Subcutaneous abdominal adipose tissue (tissue), 5 donors: ENCODE measurements at regions not wholly inside any gene's neighbourhood (a gene's known extent, or its start where the extent isn't known, plus 50 kb on each side); places are given as distances from the start of the nearest gene placed in this dataset.
"Not testable (repeated sequence)": the region's sequence is repeated elsewhere in the genome, so short reads cannot be mapped to it uniquely, and the experiment has no call there.

Experiments used
- H3K27ac ChIP-seq: one replicate; pipeline ENCODE4 v1.7.0; 2013; ENCODE audit warnings: low read depth, mild to moderate bottlenecking, inconsistent platforms, low read length, moderate library complexity
- H3K27me3 ChIP-seq, 5 donors: one replicate each; pipeline ENCODE4 v1.7.0; 2013; ENCODE audit warnings: low read length in 5 of 5, inconsistent platforms in 1 of 5; ENCODE audit not compliant: control insufficient read depth in 5 of 5, insufficient read depth in 4 of 5
- H3K36me3 ChIP-seq, 5 donors: one replicate each; pipeline ENCODE4 v1.7.0; 2013; ENCODE audit warnings: low read length in 5 of 5; ENCODE audit not compliant: control insufficient read depth in 5 of 5, insufficient read depth in 5 of 5
- H3K4me1 ChIP-seq, 5 donors: one replicate each; pipeline ENCODE4 v1.7.0; 2013; ENCODE audit warnings: low read length in 5 of 5, mild to moderate bottlenecking in 3 of 5, moderate library complexity in 1 of 5; ENCODE audit not compliant: control insufficient read depth in 5 of 5, insufficient read depth in 5 of 5
- H3K4me3 ChIP-seq, 5 donors: one replicate each; pipeline ENCODE4 v1.7.0; 2013; ENCODE audit warnings: low read length in 5 of 5, low read depth in 1 of 5
- H3K9ac ChIP-seq, 5 donors: one replicate each; pipeline ENCODE4 v1.7.0; 2013; ENCODE audit warnings: low read length in 5 of 5, mild to moderate bottlenecking in 4 of 5, moderate library complexity in 3 of 5
- H3K9me3 ChIP-seq, 5 donors: one replicate each; pipeline ENCODE4 v1.7.0; 2013; ENCODE audit warnings: low read length in 5 of 5; ENCODE audit not compliant: control insufficient read depth in 5 of 5
- donor health status: healthy.
- donor health status: healthy.
- donor health status: healthy.
- donor health status: healthy.
- donor health status: healthy.

DNA sequence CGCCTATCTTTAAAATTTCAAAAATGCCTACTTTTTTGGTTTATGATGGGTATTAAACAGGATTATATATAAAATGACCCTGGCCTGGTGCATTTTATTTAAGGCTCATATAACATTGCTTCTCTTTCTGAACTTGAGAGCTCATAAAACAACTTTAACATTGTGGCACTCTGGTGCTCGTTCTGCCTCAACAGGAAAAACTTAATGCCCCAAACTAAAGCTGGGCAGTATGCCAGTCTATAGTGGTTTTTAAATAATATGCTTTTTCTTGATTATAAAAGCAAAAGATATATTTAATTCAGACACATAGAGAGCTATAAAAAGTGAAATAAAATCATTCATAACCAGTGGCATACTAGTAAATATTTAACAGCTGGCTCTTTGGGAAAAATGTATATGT lies 269.3 kb upstream of the GULP1 start:
- no peaks in the 10 kb centered on the region for H3K36me3 ChIP-seq
- H3K27ac ChIP-seq: no peak overlapping the region
- H3K9ac ChIP-seq: no peak overlapping the region
- peaks cover 0 to 5% (median 0%) of the 10 kb centered on the region in 5 donors for H3K9me3 ChIP-seq
- no peaks in the 10 kb centered on the region for H3K27me3 ChIP-seq
- no peak overlapping the region for H3K4me3 ChIP-seq
- H3K4me1 ChIP-seq: no peaks in the 10 kb centered on the region

DNA sequence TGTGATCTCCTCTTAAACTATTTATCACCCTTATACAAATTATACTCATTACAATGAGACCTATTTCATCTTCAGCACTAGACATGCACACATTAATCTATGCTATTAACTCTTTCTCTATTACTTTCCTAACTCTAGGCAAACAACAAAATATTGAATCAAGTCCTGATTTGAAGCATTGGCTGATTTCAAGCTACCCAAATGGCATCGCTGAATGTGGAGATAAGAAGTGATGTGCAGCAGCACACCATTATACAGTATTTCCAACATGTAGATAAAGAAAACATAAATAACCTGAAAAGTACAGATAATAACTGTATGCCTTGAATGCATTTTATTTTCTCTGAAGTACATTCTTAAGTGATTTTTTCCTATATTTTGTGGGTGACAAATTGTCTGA lies 268.6 kb upstream of the GULP1 start:
- Histone ChIP-seq H3K27ac (no peak overlapping the region), H3K9me3 (peaks cover 0 to 5% (median 0%) of the 10 kb centered on the region in 5 donors), H3K4me1 (no peaks in the 10 kb centered on the region), H3K4me3 (no peak overlapping the region), H3K9ac (no peak overlapping the region), H3K27me3 (no peaks in the 10 kb centered on the region), H3K36me3 (no peaks in the 10 kb centered on the region)

DNA sequence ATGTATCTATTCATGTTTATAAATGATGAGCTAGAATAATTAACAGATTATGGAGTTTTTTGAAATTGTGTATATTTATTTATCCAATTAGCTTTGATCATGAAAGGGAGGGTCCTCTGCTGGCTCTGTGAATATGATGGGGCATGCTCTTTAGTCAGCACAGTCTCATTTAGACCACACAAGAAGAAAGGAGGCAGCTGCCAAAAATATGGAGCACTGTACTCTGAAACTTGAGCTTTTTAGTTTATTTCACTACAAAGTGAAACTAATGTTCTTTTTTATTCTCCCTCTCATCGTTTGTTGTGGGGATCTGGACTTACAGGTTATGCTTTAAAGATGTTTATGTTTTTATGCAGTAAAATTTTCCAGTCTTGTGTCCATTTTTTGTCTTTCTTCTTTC lies 266.9 kb upstream of the GULP1 start:
- Histone ChIP-seq H3K27me3 (no peaks in the 10 kb centered on the region), H3K4me1 (no peaks in the 10 kb centered on the region), H3K4me3 (no peak overlapping the region), H3K36me3 (no peaks in the 10 kb centered on the region), H3K27ac (no peak overlapping the region), H3K9ac (no peak overlapping the region), H3K9me3 (peaks cover 0 to 5% (median 0%) of the 10 kb centered on the region in 5 donors)

DNA sequence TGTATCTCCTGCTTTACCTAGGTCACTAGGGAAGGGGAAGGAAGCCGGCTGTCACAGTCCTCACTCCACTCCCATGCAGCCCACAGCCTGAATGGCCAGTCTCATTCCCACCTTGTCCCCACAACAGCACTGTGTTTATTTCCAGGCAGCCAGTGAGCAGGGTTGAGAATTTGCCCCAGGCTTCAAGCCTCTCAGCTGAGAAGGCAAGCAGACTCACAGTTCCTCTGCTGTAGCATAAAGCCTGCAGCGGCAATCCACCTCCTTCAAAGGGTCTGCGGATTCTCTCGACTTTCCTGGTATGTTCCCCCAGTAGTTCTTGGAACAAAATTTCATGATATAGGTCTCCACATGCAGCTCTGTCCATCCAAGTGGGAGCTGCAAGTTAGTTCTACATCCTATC lies 262.9 kb upstream of the GULP1 start:
- no peak overlapping the region for H3K4me3 ChIP-seq
- H3K27me3 ChIP-seq: no peaks in the 10 kb centered on the region
- no peaks in the 10 kb centered on the region for H3K36me3 ChIP-seq
- no peaks in the 10 kb centered on the region for H3K9me3 ChIP-seq
- no peak overlapping the region for H3K27ac ChIP-seq
- no peak overlapping the region for H3K9ac ChIP-seq
- no peaks in the 10 kb centered on the region for H3K4me1 ChIP-seq

DNA sequence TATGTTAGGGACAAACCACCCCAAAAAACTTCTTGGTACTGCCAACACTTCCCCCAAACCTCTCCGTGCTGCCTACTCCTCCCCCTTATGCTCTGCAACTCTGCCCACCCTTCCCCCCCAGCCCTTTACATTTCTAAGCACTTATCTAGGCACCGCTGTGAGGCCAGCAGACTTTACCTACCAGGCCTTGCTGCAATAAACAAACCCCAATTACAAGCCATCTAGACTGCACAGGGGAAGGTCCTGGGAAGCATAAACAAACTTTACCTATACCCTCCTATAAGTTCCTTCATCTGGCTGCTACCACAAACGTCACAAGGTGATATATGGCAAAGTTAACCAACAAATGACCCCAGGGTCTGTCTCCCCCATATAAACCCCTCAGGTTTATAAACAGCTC lies 259.4 kb upstream of the GULP1 start:
- no peaks in the 10 kb centered on the region for H3K9me3 ChIP-seq
- no peaks in the 10 kb centered on the region for H3K27me3 ChIP-seq
- no peak overlapping the region for H3K9ac ChIP-seq
- H3K4me3 ChIP-seq: no peak overlapping the region
- no peaks in the 10 kb centered on the region for H3K36me3 ChIP-seq
- H3K27ac ChIP-seq: no peak overlapping the region
- H3K4me1 ChIP-seq: no peaks in the 10 kb centered on the region

DNA sequence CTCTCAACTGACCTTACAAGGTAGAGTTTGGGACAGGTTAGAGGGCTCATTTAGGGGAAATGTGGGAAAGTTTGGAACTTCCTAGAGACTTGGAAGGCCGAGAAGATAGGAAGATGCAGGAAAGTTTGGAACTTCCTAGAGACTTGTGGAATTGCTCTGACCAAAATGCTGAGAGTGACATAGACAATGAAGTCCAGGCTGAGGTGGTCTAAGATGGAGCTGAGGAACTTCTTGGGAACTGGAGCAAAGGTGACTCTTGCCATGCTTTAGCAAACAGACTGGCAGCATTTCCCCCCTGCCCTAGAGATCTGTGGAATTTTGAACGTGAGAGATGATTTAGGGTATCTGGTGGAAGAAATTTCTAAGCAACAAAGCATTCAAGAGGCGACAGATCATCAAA lies 258.9 kb upstream of the GULP1 start:
- H3K4me3 ChIP-seq: no peak overlapping the region
- no peaks in the 10 kb centered on the region for H3K36me3 ChIP-seq
- H3K27ac ChIP-seq: no peak overlapping the region

DNA sequence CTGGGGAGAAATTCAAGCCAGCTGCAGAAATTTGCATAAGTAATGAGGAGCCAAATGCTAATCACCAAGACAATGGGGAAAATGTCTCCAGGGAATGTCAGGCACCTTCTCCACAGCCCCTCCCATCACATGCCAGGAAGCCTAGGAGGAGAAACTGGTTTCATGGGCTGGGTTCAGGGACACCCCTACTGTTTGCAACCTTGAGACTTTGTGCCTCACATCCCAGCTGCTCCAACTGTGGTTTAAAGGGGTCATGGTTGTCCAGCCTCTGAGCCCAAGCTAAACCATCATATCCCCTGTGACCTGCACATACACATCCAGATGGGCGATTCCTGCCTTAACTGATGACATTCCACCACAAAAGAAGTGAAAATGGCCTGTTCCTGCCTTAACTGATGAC lies 258.4 kb upstream of the GULP1 start:
- H3K9ac ChIP-seq, H3K27me3 ChIP-seq, H3K27ac ChIP-seq, H3K4me3 ChIP-seq, H3K9me3 ChIP-seq, H3K4me1 ChIP-seq, H3K36me3 ChIP-seq: not testable (repeated sequence)

More for the DNA sequence above, 258.9 kb upstream of the GULP1 start:
- no peaks in the 10 kb centered on the region for H3K9me3 ChIP-seq
- no peak overlapping the region for H3K9ac ChIP-seq
- no peaks in the 10 kb centered on the region for H3K4me1 ChIP-seq
- no peaks in the 10 kb centered on the region for H3K27me3 ChIP-seq

DNA sequence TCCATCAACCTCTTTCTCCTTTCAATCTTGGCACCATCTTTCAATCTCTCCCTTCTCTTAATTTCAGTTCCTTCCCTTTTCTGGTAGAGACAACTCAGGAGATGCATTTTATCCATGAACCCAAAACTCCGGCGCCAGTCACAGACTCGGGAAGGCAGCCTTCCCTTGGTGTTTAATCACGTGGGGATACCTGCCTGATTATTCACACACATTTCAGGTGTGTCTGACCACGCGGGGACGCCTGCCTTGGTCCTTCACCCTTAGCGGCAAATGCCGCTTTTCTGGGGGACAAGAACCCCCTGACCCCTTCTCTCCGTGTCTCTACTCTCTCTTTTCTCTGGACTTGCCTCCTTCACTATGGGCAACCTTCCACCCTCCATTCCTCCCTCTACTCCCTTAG lies 257.6 kb upstream of the GULP1 start:
- H3K4me3 ChIP-seq, H3K36me3 ChIP-seq, H3K9me3 ChIP-seq, H3K27ac ChIP-seq, H3K9ac ChIP-seq, H3K4me1 ChIP-seq, H3K27me3 ChIP-seq: not testable (repeated sequence)

DNA sequence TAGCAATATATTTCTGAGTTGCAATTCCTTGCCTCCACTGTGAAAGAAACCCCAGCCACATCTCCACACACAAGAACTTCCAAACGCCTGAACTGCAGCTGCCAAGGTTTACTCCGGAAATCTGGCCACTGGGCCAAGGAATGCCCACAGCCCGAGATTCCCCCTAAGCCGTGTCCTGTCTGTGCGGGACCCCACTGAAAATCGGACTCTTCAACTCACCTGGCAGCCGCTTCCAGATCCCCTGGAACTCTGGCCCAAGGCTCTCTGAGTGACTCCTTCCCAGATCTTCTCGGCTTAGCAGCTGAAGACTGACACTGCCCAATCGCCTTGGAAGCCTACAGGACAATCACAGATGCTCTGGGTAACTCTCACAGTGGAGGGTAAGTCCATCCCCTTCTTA lies 256.3 kb upstream of the GULP1 start:
- H3K4me1 ChIP-seq, H3K9me3 ChIP-seq, H3K36me3 ChIP-seq, H3K27ac ChIP-seq, H3K9ac ChIP-seq, H3K27me3 ChIP-seq, H3K4me3 ChIP-seq: not testable (repeated sequence)

DNA sequence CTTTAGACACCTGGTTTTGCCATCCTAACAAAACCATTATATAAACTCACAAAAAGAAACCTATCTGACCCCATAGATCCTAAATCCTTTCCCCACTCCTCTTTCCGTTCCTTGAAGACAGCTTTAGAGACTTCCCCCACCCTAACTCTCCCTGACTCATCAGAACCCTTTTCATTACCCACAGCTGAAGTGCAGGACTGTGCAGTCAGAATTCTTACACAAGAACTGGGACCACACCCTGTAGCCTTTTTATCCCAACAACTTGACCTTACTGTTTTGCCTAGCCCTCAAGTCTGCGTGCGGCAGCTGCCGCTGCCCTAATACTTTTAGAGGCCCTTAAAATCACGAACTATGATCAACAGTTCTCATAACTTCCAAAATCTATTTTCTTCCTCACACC lies 254.9 kb upstream of the GULP1 start:
- not testable (repeated sequence) for H3K27ac ChIP-seq, H3K36me3 ChIP-seq, H3K4me1 ChIP-seq, H3K4me3 ChIP-seq, H3K27me3 ChIP-seq, H3K9ac ChIP-seq, H3K9me3 ChIP-seq

DNA sequence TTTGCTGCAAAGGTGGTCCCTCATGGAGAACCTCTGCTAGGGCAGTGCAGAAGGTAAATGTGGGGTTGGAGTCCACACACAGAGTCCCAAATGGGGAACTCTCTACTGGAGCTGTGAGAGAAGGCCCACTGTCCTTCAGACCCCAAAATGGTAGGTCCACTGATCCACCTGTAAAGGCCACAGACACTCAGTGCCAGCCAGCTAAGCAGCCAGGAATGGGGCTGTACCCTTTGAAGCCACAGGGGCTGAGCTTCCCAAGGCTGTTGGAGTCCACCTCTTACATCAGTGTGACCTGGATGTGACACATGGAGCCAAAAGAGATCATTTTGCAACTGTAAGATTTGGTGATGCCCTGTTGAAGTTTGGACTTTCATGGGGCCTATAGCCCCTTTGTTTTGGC lies 252.4 kb upstream of the GULP1 start:
- no peak overlapping the region for H3K27ac ChIP-seq

More for the DNA sequence above, 252.4 kb upstream of the GULP1 start:
- Histone ChIP-seq H3K4me3 (no peak overlapping the region), H3K9me3 (peaks cover 0 to 3% (median 0%) of the 10 kb centered on the region in 5 donors), H3K9ac (no peak overlapping the region), H3K36me3 (no peaks in the 10 kb centered on the region), H3K4me1 (no peaks in the 10 kb centered on the region), H3K27me3 (no peaks in the 10 kb centered on the region)
